ENCODE measurements at regions not wholly inside any gene's neighbourhood (a gene's known extent, or its start where the extent isn't known, plus 50 kb on each side); places are given as distances from the start of the nearest gene placed in this dataset.

GRCh38 chr2:12613137-12613835, 103.5 kb upstream of the TRIB2 start:
- no peak for TF ChIP-seq CTCF (IDR thresholded peaks at IDR 0.05 in 2 of 3, conservative IDR thresholded peaks at IDR 0.05 in 1 of 3; ENCODE audit: borderline replicate concordance in 1 of 3, insufficient read depth in 1 of 3, low read depth in 2 of 3, low read length in 2 of 3)
- no peak for TF ChIP-seq EZH2 (IDR thresholded peaks at IDR 0.05)
- TF ChIP-seq POLR2A (IDR thresholded peaks at IDR 0.05; ENCODE audit: borderline replicate concordance, extremely low read depth, insufficient read depth, insufficient read length), result no peak
- no peak for TF ChIP-seq ELF1 (IDR thresholded peaks at IDR 0.05; ENCODE audit: borderline replicate concordance, low read depth)
- TF ChIP-seq JUND (IDR thresholded peaks at IDR 0.05), result no peak
- no peak for TF ChIP-seq ZNF274 (IDR thresholded peaks at IDR 0.05; ENCODE audit: low read depth, low read length)
- no peak for TF ChIP-seq MAX (IDR thresholded peaks at IDR 0.05)
- TF ChIP-seq EZH2phosphoT487 (IDR thresholded peaks at IDR 0.05; ENCODE audit: borderline replicate concordance), result no peak
- no peak for TF ChIP-seq ZFX (IDR thresholded peaks at IDR 0.05)
- TF ChIP-seq SIN3A (IDR thresholded peaks at IDR 0.05; ENCODE audit: low read depth), result no peak
- TF ChIP-seq YY1 (IDR thresholded peaks at IDR 0.05; ENCODE audit: extremely low read depth, insufficient replicate concordance, low read depth, low read length), result no peak
- TF ChIP-seq POLR2AphosphoS5 (IDR thresholded peaks at IDR 0.05; ENCODE audit: low read depth, low read length), result no peak
- TF ChIP-seq FOSL1 (IDR thresholded peaks at IDR 0.05; ENCODE audit: low read depth), result no peak
- TF ChIP-seq ZBTB33 (IDR thresholded peaks at IDR 0.05; ENCODE audit: extremely low read depth, insufficient replicate concordance, low read length), result no peak
